GM21515 (cell line): ENCODE measurements at regions not wholly inside any gene's neighbourhood (a gene's known extent, or its start where the extent isn't known, plus 50 kb on each side); places are given as distances from the start of the nearest gene placed in this dataset.

ENCODE experiments used
- ATAC-seq: cut with Tn5 transposase; IDR thresholded peaks from one replicate; pipeline ENCODE4 v1.9.1; 2021; ENCODE audit not compliant: unreplicated experiment

DNA sequence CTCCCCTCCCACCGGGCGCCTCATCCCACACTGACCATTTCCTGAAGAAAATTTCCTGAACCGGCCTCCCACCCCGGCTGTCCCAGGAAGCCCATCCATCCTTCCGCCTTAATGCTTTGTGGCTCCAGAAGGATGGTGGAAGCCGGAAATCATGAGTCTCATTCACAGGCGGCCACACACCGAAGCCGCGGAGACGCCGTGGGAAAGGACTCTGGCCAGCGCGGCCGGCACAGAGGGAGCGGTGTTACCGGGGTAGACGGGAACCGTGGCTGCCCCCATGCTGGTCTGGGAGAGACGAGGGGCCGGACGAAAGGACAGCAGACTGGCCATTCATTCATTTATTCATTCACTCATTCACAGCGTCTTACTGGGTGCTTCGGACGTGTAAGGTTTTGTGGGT is 326.8 kb downstream of the SEC14L1 start:
- no peak for ATAC-seq

DNA sequence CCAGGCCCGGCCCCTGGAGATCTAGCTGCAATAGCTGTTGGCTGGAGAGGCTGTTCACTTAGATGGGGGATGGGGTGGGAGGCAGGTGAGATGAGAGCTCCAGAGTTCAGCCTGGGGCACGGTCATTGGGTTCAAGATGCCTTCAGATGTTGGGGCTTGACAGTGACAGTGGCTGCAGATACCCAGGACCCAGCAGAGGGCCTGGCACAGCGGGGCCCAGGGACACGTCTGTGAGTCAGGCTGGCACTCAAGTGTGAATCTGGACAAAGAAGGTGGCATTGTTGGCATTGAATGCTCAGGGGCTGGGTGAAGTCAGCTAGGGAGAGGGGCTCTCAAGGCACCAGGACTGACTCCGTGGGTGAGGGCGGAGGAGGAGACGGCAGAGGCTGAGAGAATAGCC is 328.1 kb downstream of the SEC14L1 start:
- no peak for ATAC-seq

DNA sequence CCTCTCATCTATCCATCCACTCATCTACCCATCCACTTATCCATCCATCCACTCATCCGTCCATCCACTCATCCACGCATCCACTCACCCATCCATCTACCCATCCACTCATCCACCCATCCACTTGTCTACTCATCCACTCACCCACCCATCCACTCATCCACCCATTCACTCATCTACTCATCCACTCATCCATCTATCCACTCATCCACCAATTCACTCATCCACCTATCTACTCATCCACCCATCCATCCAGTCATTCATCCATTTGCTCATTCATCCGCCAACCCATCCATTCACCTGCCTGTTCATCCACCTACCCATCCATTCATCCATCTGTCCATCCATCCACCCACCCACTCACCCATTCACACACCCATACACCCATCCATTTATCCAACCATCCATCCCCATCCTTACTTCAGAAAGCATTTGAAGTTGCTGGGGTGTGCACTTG is 329.6 kb downstream of the SEC14L1 start:
- no peak for ATAC-seq

DNA sequence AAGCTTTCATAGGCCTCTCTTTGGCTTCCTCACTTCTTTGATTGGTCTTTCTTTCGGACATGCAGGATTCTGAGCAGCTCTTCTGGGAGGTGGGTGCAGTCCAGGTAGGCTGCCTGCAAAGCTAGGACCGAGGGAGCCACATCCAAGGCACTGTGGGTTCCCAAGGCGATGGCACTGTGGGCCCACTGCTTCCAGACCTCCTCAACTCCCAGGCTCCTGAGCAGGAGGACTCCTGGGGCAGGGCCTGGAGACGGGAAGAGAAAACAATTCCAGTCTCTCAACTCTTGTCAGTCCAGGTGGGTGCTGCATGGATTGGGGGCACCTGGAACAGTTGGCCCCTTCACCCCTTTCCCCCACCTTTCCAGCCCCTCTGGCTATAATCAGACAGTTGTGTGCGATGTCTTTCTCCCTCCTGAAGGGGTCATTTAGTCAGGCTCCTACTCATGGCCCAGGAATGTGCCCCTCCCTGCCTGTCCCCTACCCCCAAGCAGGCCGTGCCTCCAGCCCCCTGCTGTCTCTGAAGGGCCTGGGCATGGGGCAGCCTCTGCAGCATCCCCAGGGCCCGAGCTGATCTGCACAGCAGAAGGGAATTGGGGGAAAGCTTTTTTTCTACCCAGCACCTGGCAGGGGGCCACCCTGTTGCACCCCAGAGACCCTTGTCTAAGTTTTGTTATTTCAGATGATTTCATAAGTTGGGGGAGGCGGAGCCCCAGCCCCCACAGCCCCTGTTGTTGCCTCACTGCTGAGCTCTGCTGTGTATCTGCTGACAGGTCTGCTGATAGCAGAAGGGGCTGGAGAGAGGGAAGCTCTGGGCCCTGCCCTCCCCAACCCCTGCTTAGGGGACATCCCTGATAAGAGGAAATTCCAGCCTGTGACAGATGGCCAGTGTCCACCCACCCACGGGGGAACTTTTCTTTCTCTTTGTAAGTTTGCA is 330.3 kb downstream of the SEC14L1 start:
- no peak for ATAC-seq

DNA sequence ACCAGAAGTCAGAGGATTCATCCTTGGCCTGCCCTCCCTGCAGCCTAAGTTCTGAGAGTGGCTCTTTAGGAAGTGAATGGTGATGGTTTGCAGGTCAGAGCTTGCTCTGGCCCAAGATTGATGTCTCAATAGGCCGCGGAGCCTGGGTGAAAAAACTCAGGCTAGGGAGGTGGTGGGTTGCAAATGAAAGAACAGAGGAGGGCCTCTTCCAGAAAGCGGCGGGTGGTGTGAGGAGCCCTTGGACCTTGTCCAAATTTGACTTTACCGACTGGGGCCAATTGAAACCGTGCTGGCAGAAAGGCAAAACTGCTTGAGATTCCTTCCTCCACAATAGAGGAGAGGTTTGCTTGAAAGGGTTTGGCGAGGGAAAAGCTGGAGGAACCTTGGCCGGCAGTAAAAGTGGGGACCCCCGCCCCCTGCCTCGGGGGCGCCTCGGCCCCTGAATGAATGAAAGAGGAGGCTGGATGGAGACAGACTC is 331.3 kb downstream of the SEC14L1 start:
- ATAC-seq = no peak

DNA sequence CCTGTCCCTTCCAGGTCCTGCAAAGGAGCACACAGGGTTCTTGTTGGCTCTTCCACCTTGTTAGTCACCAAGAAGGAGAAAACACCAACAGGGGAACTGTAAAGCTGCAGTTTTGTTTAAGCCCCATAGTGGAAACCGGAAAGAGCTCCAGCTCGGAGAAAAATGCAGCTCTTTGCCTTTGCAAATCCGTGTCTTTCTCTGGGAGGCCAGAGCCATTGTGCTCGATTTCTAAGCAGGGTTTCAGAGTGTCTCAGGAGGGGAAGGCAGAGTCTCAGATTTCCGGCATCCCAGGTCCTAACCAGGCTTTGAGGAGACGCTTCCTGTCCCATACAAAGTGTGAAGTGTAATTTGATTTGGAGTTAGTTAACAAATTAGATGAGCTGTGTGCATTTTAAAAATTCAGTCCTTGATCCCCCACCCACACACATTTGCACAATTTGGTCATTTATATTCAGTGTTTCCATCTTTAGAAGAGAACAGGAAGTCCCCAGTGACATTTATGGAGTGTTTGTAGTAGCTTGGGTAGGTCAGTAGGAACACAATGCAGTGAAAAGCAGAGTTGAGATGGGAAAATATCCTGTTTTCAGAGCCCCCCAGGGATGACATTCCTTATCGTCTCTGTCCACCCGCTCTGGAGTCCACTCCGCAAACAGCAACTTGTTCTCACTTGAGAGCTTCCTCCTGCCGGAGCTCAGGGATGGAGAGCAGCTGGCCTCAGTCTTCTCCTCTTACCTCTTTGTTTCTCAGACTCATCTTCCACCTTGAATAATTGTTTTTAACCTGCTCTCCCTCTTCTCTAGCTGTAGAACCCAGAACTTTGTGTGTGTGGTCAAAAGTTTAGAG is 331.9 kb downstream of the SEC14L1 start:
- no peak for ATAC-seq

DNA sequence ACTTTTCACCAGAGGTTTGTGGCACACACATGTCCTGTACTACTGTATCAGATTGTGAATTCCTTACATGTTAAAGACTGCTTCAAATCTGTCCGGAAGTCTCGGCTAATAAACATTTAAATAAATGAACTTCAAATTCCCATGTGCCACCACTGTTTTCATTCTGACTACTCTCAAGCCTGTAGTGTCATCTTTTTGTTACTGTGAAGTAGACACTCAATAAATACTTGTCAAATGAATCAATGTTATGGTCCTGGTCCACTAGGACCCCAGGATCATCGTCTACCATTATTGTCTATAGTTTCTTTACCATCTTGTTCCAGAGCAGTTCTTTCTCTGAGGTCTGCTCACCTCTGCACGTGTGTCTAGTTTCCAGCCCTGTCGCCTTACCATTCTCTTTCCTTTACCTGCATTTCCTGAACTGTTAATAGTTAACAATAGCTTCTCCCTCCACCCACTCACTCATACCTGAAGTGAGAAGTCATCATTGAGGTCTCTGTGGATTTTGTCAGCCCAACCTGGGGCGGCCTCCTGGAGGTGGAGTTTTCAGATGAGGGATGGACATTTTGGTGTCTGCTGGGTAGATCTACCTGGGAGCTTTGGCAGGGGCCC is 333.0 kb downstream of the SEC14L1 start:
- ATAC-seq = no peak

DNA sequence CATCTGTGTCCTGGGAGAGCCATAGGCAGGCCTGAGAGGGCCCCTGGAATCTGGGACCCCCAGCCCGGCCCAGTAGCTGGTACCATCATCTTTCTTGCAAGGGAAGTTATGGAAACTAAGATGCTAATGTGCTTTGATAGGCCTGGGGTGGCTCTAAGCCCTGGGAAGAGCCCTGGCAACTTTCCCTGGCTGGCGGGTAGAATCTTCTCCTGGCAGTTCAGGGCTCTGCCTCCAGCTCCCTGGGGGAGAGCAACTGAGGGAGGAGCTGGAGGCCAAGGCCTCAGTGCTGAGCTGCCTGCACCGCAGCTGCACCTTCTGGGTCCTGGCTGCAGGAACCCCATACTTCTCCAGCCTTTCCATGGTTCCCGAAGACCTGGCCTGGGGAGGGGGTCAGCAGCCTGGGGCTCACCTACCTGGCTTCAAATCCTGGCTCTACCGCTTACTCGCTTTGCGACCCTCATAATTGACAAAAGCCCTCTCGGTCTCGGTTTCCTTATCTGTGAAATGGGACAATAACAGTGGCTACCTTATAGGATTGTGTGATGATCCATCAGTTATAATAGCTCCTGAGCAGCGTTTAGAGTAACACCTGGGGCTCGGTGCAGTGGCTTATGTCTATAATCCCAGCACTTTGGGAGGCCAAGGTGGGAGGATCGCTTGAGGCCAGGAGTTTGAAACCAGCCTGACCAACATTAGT is 333.7 kb downstream of the SEC14L1 start:
- no peak for ATAC-seq

DNA sequence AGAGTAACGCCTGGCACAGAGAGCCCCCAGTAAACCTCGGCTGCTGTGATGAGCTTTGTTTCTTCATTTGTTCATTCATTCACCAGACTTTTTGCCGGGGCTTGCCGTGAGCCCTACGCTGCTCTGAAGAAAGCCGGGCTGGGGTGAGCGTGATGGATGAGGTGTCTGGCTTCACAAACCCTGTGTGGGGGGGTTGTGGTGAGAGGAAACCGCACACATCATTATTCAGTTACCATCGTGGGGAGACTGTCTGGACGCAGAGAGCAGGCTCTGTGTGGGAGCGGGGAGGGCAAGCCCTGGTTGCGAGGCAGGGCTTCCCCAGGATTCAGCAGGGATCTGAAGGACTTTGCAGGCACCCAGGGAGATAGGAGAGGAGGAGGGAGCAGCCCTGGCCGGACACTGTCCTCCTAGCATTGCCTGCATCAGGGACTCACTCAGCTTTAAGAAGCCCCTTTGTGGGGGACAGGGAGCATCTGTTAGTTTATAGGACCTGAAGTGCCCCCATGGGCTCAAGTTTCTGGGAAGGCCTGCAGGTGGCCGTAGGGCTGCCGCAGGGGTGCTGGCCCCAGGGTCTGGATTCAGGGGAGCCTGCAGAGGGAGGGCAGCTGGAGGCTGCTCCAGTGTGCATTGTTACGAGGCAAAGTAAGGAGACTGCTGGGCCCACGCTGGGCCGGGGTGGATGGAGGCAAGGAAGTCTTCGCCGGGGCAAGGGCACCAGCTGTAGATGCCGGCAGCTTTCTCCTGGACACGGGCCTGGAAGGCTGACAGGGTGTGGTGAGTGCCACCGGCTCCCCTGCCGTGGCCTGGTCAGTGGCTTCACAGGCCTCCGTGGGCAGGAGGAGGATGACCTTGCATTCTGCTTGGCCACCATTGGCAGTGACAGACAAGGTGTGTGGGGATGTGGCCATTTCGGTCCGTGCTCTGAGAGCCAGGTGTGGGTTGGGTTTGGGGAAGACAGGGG is 334.5 kb downstream of the SEC14L1 start:
- no peak for ATAC-seq

DNA sequence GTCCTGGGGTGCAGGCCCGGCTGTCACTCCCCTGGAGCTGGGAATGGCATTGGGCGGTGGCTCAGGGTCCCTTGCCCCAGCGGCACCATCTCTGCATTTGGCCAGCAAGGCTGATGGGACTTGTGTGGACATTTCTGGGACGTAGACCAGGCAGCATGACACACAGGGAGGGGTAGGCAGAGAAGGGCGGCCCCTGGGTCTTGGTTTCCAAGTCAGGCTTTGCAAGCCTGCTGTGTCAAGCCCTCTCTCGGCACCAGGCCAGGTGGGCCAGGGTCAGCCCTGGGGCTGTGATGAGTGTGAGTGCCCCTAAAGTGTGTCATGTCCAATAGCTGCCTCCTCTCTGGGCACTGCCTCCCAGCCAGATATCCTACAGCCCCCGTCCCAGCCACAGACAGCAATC is 335.2 kb downstream of the SEC14L1 start:
- ATAC-seq = no peak

DNA sequence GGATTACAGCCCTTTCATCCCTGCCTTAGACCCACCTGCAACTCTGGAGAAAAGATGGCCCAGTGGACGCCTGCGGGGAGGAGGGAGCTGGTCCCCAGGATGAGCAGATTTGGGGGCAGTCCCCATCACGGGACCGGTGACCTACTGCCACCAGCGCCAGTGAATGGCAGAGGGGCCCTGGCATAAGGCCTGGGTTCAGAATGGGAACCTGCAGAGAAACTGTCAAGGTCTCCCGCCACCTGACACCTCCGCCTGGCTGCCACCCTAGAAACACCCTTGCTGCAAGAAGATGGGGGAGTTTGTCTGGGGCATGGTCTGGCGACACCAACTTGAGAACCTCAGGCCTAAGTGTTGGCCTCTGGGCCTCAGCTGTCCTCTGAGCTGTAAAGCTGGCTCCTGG is 335.7 kb downstream of the SEC14L1 start:
- ATAC-seq = no peak

DNA sequence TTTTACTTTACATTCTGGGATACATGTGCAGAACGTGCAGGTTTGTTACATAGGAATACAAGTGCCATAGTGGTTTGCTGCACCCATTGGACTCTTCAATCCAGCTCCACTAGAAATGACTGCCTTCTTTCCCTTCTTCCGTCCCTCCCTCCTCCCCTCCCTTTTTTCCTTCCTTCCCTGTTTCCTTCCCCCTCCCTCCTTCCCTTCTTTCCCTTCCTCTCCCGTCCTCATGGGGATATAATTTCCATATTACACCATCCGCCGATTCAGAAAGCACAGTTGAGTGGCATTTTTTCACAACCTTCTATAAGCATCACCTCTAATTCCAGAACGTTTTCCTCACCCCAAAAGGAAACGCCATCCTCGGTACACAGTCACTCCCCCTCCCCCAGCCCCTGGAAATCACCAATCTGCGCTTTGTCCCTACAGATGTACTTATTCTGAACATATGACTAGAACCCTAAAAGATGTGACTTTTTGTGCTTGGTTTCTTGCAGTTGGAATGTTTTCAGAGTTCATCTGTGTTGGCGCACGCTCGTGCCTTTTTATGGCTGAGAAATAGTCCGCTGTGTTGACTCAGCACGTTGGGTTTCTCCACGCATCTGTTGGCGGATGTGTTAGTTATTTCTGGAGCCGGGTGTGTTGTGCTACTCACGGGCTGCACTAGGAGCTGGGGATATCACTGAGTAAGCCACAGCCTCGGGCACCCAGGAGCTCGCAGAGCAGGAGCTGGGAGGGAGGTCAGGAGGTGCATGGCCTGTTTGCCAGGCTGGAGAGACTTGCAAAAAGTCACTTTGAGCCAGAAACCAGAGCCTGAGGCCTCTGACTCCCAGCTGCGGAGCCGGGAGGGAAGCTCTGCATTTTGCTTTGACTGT is 336.4 kb downstream of the SEC14L1 start:
- no peak for ATAC-seq

DNA sequence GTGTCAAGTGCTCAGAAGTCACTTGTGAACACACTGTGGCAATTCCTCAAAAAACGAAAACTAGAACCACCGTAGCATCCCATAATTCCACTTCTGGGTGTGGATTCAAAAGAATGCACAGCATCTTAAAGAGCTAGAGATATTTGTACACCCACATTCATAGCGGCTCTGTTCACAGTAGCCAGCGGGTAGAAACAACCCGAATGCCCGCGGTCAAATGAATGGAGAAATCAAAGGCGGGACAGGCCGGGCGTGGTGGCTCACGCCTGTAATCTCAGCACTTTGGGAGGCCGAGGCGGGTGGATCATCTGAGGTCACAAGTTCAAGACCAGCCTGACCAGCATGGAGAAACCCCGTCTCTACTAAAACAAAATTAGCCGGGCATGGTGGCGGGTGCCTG is 337.5 kb downstream of the SEC14L1 start:
- no peak for ATAC-seq

DNA sequence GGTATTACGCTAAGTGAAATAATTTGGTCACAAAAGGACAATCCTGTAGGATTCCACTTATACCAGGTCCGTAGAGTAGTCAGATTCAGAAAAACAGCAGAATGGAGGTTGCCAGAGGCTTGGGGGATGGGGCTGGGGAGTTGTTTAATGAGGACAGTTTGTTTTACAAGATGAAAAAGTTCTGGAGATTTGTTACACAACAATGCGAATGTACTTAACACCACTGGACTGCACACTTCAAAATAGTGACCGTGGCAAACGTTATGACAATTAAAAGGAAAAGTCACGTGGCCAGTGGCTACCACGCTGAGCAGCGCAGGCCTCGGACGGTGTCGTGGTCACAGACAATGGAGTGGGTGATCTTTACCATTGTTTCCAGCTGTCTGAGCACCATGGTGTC is 338.1 kb downstream of the SEC14L1 start:
- ATAC-seq = no peak

DNA sequence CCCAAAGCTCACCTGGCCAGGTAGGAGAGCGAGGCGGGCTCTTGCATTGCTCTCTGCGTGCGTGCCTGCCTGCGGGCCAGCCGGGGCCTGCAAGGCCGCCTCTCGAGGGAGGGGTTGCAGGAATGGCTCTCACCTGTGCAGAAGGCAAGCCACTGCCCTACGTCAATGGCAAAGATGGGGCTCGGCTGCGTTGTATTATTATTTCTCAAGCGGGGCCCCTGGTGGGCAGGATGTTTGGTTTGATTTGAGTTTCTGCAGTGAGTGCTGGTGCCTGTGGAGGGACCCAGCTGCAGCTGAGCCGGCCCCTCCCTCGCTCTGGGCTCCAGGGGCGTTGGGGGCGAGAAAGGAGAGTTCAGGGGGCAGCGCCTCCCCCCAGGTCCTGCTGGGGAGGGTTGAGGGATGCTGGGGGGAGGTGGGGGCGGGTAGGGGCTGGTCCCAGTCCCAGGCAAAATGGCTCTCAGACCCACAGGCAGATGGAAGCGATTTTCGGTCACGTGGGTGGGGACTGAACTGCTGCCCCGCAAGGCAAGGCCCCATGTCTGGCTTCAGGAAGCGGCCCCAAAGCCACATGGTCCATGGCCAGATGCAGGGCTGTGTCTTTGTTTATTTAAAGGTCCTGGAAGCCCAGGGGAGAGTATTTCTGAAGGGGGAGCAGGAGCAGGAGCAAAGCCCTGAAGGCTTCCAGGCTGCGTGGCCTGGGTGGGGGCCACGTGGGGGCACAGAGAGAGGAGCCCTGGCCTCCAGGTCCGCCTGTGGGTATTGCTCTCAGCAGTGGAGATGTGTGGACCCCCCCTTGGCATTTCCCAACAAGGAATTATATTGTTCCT is 338.8 kb downstream of the SEC14L1 start:
- no peak for ATAC-seq

DNA sequence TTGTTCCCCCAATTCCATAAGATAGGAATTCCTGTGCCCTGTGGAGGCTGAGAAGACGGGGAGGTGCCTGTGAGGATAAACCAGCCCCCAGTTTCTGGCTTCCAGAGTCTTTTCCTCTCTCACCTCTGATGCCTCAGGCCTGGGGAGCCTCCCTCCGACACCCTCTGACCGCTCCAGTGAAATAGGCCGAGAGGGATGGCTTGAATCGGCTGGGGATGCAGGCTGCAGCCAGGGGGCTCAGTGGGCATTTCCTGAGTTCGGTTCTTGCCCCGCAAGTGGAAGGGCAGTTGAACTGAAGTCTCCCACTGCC is 339.4 kb downstream of the SEC14L1 start:
- no peak for ATAC-seq

DNA sequence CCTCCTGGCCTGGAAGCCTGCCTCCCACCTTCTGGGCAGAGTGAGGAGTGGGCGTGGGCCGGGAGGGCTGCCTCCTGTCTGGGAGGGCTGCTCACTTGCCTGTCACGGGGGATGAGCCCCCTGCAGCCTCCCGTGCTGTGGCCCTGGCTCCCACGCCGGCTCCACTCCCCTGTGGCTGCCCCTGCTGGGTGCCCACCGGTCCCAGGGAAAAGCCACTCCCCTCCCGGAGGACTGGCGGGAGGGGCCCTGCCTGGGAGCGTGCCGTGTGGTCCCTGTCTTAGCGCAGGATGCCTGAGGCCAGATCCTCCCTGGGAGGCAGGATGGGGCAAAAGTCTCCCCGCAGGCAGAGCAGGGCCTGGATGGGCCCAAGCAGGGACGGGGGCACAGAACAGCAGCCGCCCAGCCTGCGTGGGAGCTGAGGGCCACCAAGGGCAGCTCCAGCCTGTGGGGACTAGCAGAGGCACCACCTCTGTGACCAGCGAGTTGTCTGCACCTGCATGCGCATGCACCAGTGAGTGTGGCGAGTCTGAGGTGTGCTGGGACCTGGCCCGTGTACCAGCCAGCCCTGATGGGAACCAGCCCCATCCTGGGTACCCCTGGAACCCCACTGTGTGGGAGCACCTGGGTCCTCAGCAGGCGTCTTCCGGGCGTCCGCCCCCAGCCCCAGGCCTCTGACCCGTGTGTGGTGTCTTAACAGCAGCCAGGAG is 339.9 kb downstream of the SEC14L1 start:
- no peak for ATAC-seq
